Nephron (organoid): ENCODE measurements at regions not wholly inside any gene's neighbourhood (a gene's known extent, or its start where the extent isn't known, plus 50 kb on each side); places are given as distances from the start of the nearest gene placed in this dataset.

ENCODE experiments used
- H3K27ac Mint-ChIP-seq, 3 experiments: 2 replicates each; pipeline ENCODE4 v1.8.0; 2020; ENCODE audit warnings: mixed read lengths in 3 of 3, mild to moderate bottlenecking in 2 of 3, moderate library complexity in 1 of 3
- H3K27me3 Mint-ChIP-seq: 2 replicates; pipeline ENCODE4 v1.8.0; 2021; ENCODE audit warnings: low read depth, mild to moderate bottlenecking, moderate library complexity, mixed read lengths
- H3K36me3 Mint-ChIP-seq: 2 replicates; pipeline ENCODE4 v1.8.0; 2020; ENCODE audit warnings: low read depth, mixed read lengths
- H3K4me1 Mint-ChIP-seq: 2 replicates; pipeline ENCODE4 v1.8.0; 2020; ENCODE audit warnings: mixed read lengths
- H3K4me3 Mint-ChIP-seq, 3 experiments: 2 replicates each; pipeline ENCODE4 v1.8.0; 2020; ENCODE audit warnings: mild to moderate bottlenecking in 3 of 3, mixed read lengths in 3 of 3, moderate library complexity in 2 of 3
- H3K9me3 Mint-ChIP-seq: 2 replicates; pipeline ENCODE4 v1.8.0; 2020; ENCODE audit warnings: mixed read lengths
- TF ChIP-seq, protein P1 (sequence below), 3 experiments: fragments of 200-600 bp; sonication (generic); IDR thresholded peaks; one replicate each; pipeline ENCODE4 v1.5.0; 2021; ENCODE audit warnings: antibody characterized with exemption in 3 of 3; ENCODE audit not compliant: unreplicated experiment in 3 of 3

DNA sequence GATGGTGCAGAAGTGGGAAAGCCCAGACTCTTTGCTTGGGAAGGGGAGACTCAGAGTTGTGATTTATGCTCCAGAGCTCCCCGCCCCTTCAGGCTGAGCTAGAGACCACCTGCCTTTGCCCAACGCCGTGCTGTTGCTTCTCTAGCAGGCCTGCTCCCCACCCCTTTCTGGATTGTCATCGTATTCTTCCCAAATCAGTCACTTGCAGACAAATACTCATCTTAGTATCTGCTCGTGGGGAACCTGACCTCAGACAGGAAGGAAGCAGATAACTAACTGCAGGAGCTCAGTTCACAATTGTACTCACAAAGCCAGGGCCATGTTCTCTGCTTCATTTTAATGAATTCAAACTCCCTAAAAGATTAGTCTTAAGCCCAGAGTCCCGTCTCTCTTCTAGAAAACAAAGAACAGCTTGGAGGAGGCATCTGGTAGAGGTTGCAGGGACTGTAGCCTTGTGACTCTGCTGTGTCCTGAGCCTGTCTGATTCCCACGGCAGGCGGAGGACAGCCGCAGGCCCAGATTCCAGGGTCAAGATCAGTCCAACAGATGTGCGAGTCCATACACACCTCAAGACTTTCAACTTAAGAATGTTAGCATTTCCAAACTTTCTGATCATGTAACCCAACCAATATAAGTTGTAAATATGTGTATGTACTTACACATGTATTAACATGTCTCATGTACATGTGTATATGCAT lies 57.2 kb upstream of the GGTLC1 start:
- TF ChIP-seq, protein P1, sequence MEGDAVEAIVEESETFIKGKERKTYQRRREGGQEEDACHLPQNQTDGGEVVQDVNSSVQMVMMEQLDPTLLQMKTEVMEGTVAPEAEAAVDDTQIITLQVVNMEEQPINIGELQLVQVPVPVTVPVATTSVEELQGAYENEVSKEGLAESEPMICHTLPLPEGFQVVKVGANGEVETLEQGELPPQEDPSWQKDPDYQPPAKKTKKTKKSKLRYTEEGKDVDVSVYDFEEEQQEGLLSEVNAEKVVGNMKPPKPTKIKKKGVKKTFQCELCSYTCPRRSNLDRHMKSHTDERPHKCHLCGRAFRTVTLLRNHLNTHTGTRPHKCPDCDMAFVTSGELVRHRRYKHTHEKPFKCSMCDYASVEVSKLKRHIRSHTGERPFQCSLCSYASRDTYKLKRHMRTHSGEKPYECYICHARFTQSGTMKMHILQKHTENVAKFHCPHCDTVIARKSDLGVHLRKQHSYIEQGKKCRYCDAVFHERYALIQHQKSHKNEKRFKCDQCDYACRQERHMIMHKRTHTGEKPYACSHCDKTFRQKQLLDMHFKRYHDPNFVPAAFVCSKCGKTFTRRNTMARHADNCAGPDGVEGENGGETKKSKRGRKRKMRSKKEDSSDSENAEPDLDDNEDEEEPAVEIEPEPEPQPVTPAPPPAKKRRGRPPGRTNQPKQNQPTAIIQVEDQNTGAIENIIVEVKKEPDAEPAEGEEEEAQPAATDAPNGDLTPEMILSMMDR (IDR thresholded peaks at IDR 0.05; ENCODE audit: unreplicated experiment in 3 of 3): no peak
- no peaks in the 10 kb centered on the region for H3K9me3 Mint-ChIP-seq
- no peak overlapping the region for H3K4me3 Mint-ChIP-seq
- no peak overlapping the region for H3K27ac Mint-ChIP-seq
- no peaks in the 10 kb centered on the region for H3K4me1 Mint-ChIP-seq
- no peaks in the 10 kb centered on the region for H3K36me3 Mint-ChIP-seq
- peaks cover 6% of the 10 kb centered on the region for H3K27me3 Mint-ChIP-seq

DNA sequence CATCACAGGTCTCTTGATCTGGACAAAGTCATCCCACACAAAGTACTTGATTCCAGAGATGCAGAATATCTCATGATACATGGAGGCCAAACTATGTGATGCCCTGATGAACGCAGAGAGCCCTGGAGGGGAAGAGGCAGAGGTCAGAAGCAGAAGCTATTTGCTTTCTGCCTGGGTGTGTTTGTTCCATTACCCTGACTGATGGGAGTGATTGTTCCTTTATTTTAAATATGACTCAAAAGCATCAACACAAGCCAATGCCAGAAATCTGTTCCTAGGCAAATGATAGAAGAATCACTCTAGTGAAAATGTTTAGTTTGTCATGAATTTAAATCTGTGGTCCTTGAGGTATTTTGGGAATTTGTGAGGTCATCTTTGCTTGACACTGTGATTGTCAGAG lies 54.7 kb upstream of the GGTLC1 start:
- TF ChIP-seq, protein P1 (IDR thresholded peaks at IDR 0.05; ENCODE audit: unreplicated experiment in 3 of 3): no peak
- Mint-ChIP-seq H3K27me3 (peaks cover 12% of the 10 kb centered on the region), H3K4me3 (no peak overlapping the region), H3K27ac (no peak overlapping the region), H3K9me3 (no peaks in the 10 kb centered on the region), H3K36me3 (no peaks in the 10 kb centered on the region), H3K4me1 (no peaks in the 10 kb centered on the region)

DNA sequence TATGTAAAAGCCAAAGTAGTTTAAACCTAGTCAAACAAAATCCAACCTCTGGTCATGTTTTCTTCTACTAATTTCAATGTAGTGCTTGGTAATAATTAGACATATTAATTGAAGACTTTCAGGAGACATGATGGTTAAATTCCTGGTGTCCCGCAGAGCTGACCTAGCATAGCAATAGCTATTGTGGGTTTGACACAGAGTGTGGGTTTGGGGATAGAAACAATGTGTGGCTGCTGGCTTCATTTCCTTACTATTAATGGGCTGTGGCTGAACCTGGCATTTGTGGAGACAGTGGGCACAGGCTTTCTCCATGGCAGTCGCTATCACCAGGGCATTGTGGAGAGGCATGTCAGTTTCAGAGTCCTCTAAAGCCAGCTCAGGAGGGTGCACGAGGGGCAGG lies 54.1 kb upstream of the GGTLC1 start:
- TF ChIP-seq, protein P1 (IDR thresholded peaks at IDR 0.05; ENCODE audit: unreplicated experiment in 3 of 3): no peak
- Mint-ChIP-seq H3K4me3 (no peak overlapping the region), H3K36me3 (no peaks in the 10 kb centered on the region), H3K9me3 (no peaks in the 10 kb centered on the region), H3K27me3 (peaks cover 12% of the 10 kb centered on the region), H3K27ac (no peak overlapping the region), H3K4me1 (no peaks in the 10 kb centered on the region)

DNA sequence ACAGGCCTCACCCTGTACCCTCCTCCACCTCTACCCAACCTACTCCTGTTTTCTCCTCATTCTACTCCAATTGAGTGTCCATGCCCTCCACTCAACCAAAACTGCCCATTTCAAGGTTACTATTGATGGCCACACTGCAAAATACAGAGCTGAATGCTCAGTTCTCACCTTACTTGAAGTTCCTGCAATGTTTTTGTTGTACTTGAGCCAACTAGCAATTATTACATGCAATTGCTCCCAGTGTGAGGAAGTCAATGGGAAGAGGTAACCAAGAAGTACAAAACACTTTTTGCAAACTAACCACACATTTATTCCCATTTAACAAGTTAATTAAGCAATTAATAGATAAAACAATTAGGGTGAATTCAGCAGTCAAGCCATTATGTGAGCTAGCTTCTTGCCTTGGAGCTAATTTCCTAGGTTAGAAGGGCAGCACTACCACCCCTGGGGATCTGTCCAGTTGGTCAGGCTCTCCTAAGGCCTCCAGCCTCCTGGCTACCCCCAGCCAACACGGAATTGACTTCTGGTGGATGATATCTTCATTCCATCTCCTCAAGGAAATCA lies 52.4 kb upstream of the GGTLC1 start:
- no peak overlapping the region for H3K27ac Mint-ChIP-seq
- TF ChIP-seq, protein P1 (IDR thresholded peaks at IDR 0.05; ENCODE audit: unreplicated experiment in 3 of 3): no peak
- H3K36me3 Mint-ChIP-seq: no peaks in the 10 kb centered on the region
- no peaks in the 10 kb centered on the region for H3K9me3 Mint-ChIP-seq
- H3K27me3 Mint-ChIP-seq: peaks cover 12% of the 10 kb centered on the region
- H3K4me1 Mint-ChIP-seq: no peaks in the 10 kb centered on the region
- H3K4me3 Mint-ChIP-seq: no peak overlapping the region

DNA sequence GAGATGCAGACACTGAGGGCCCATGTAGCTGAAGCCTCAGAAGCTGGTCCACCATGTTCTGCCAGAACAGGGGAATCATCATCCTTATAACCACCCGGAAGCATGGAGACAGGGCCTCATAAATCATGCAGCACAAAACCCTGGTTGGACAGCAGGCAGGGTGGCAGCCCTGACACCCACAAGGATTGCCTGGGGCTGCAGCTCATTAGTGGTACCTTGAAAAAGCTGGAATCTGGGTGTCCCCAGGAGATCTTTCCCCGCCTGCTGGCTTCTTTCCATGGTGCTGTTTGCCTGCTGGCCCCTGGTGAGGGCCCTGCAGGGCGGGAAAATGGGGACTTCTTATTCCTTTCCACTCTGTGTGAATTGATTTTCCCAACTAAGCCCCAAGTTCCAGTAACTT lies 50.6 kb upstream of the GGTLC1 start:
- no peaks in the 10 kb centered on the region for H3K36me3 Mint-ChIP-seq
- no peak overlapping the region for H3K4me3 Mint-ChIP-seq
- no peaks in the 10 kb centered on the region for H3K4me1 Mint-ChIP-seq
- no peak overlapping the region for H3K27ac Mint-ChIP-seq
- H3K9me3 Mint-ChIP-seq: no peaks in the 10 kb centered on the region
- peaks cover 12% of the 10 kb centered on the region for H3K27me3 Mint-ChIP-seq
- TF ChIP-seq, protein P1 (IDR thresholded peaks at IDR 0.05; ENCODE audit: unreplicated experiment in 3 of 3): no peak
